GM12878 (cell line): ENCODE measurements at regions not wholly inside any gene's neighbourhood (a gene's known extent, or its start where the extent isn't known, plus 50 kb on each side); places are given as distances from the start of the nearest gene placed in this dataset.

ENCODE experiments used
- CTCF ChIP-seq, 3 experiments: IDR thresholded peaks in 2 of 3; conservative IDR thresholded peaks in 1 of 3; 2 replicates each; pipeline ENCODE4 v1.5.1; 2011; ENCODE audit warnings: low read depth in 3 of 3, low read length in 3 of 3, mild to moderate bottlenecking in 3 of 3, control low read depth in 2 of 3, moderate library complexity in 2 of 3, inconsistent platforms in 1 of 3, mixed read lengths in 1 of 3; ENCODE audit not compliant: control insufficient read depth in 2 of 3, insufficient read depth in 1 of 3; ENCODE audit errors: extremely low read depth in 1 of 3
- EZH2 ChIP-seq: IDR thresholded peaks from 2 replicates; pipeline ENCODE4 v1.6.1; 2012; ENCODE audit warnings: low read depth, mild to moderate bottlenecking, control low read depth, inconsistent platforms, low read length, borderline replicate concordance; ENCODE audit not compliant: control insufficient read depth
- MAX ChIP-seq: IDR thresholded peaks from 2 replicates; pipeline ENCODE4 v1.6.1; 2012; ENCODE audit warnings: low read depth, low read length, improper control_type of control experiment
- RAD21 ChIP-seq: IDR thresholded peaks from 2 replicates; pipeline ENCODE4 v1.6.1; 2011; ENCODE audit warnings: mild to moderate bottlenecking, low read depth, low read length, moderate library complexity; ENCODE audit not compliant: insufficient read depth
- TBL1XR1 ChIP-seq: IDR thresholded peaks from 2 replicates; pipeline ENCODE4 v1.6.1; 2012; ENCODE audit warnings: low read depth, low read length, improper control_type of control experiment
- USF2 ChIP-seq: IDR thresholded peaks from 2 replicates; pipeline ENCODE4 v1.6.1; 2011; ENCODE audit warnings: low read depth, low read length, improper control_type of control experiment, borderline replicate concordance

- TF ChIP-seq CTCF (IDR thresholded peaks at IDR 0.05 in 2 of 3, conservative IDR thresholded peaks at IDR 0.05 in 1 of 3; ENCODE audit: control insufficient read depth in 2 of 3, extremely low read depth in 1 of 3, insufficient read depth in 1 of 3, low read depth in 3 of 3, low read length in 3 of 3), result no peak
- TF ChIP-seq EZH2, result no peak
- TF ChIP-seq TBL1XR1, result no peak
- no peak for TF ChIP-seq MAX
- no peak for TF ChIP-seq USF2
- TF ChIP-seq RAD21, result no peak
Observed at GRCh38 chr18:10235661-10235952, 218.8 kb upstream of the APCDD1 start.
